ENCODE measurements at regions not wholly inside any gene's neighbourhood (a gene's known extent, or its start where the extent isn't known, plus 50 kb on each side); places are given as distances from the start of the nearest gene placed in this dataset.

DNA sequence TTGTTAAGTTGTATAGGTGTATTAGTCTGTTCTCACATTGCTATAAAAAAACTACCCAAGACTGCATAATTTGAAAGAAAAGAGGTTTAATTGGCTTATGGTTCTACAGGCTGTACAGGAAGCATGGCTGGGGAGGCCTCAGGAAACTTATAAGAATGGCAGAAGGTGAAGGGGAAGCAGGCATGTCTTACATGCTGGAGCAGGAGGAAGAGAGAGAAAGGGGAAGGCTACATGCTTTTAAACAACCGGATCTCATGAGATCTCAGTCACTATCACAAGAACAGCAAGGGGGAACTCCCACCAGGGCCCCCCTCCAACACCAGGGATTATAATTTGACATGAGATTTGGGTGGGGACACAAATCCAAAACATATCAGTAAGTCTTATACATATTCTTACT lies 60.5 kb upstream of the OR10AD1 start:
- TF ChIP-seq POLR2A (IDR thresholded peaks at IDR 0.05), result no peak
- TF ChIP-seq, protein P1, sequence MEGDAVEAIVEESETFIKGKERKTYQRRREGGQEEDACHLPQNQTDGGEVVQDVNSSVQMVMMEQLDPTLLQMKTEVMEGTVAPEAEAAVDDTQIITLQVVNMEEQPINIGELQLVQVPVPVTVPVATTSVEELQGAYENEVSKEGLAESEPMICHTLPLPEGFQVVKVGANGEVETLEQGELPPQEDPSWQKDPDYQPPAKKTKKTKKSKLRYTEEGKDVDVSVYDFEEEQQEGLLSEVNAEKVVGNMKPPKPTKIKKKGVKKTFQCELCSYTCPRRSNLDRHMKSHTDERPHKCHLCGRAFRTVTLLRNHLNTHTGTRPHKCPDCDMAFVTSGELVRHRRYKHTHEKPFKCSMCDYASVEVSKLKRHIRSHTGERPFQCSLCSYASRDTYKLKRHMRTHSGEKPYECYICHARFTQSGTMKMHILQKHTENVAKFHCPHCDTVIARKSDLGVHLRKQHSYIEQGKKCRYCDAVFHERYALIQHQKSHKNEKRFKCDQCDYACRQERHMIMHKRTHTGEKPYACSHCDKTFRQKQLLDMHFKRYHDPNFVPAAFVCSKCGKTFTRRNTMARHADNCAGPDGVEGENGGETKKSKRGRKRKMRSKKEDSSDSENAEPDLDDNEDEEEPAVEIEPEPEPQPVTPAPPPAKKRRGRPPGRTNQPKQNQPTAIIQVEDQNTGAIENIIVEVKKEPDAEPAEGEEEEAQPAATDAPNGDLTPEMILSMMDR (IDR thresholded peaks at IDR 0.05), result no peak
- no peak for TF ChIP-seq EP300 (IDR thresholded peaks at IDR 0.05)
- no peak for TF ChIP-seq POLR2AphosphoS5 (IDR thresholded peaks at IDR 0.05)
- H3K27me3 ChIP-seq, result no peaks in the 10 kb centered on the region
- no peaks in the 10 kb centered on the region for H3K9me3 ChIP-seq
- H3K4me3 ChIP-seq, result no peak overlapping the region
- H3K36me3 ChIP-seq, result no peaks in the 10 kb centered on the region
- H3K27ac ChIP-seq, result no peak overlapping the region
- no peak for DNase-seq
- WGBS, 5 donors, result 33 to 62% (median 45%) methylated on average over 1 of the region's 1 CpG
- no peaks in the 10 kb centered on the region for H3K4me1 ChIP-seq
- intact Hi-C loops (cut with DNase I; ENCODE audit: low total_unique reads), result no loop called here

DNA sequence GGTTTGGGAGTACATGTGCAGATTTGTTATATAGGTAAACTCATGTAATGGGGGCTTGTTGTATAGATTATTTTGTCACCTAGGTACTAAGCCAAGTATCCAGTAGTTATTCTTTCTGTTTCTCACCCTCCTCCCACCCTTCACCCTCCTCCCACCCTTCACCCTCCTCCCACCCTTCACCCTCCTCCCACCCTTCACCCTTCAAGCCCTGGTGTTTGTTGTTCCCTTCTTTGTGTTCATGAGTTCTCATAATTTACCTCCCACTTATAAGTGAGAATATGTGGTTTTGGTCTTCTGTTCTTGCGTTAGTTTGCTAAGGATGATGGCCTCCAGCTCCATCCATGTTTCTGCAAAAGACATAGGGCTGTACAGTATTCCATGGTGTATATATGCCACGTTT lies 58.7 kb upstream of the OR10AD1 start:
- intact Hi-C loops (cut with DNase I; ENCODE audit: low total_unique reads), result no loop called here
- H3K27me3 ChIP-seq, result no peaks in the 10 kb centered on the region
- H3K27ac ChIP-seq, result no peak overlapping the region
- no peaks in the 10 kb centered on the region for H3K4me1 ChIP-seq
- TF ChIP-seq EP300 (IDR thresholded peaks at IDR 0.05) (no peak), POLR2A (IDR thresholded peaks at IDR 0.05) (no peak), POLR2AphosphoS5 (IDR thresholded peaks at IDR 0.05) (no peak)
- TF ChIP-seq, protein P1 (IDR thresholded peaks at IDR 0.05), result no peak
- no peaks in the 10 kb centered on the region for H3K36me3 ChIP-seq
- WGBS, 5 donors, result 50 to 65% (median 55%) methylated on average over 2 of the region's 2 CpGs
- no peak for DNase-seq
- no peak overlapping the region for H3K4me3 ChIP-seq
- H3K9me3 ChIP-seq, result no peaks in the 10 kb centered on the region

All from stomach (tissue), 8 donors.